B cell (primary cell): ENCODE measurements at regions not wholly inside any gene's neighbourhood (a gene's known extent, or its start where the extent isn't known, plus 50 kb on each side); places are given as distances from the start of the nearest gene placed in this dataset.

Source experiments
- ATAC-seq: fragments of 200-7000 bp; cut with Tn5 transposase; one replicate; pipeline ENCODE4 v1.10.0; 2021; ENCODE audit warnings: low read depth, mild to moderate bottlenecking, moderate number of reproducible peaks, moderate library complexity
- CTCF ChIA-PET: fragments of 350-600 bp; sonication (Branson Sonifier 250); formaldehyde crosslinking; loops from one replicate; lab custom pipeline; 2021; ENCODE audit warnings: antibody characterized with exemption, inconsistent platforms; lab: Charles Lee
- POLR2A ChIA-PET: fragments of 350-600 bp; sonication (Branson Sonifier 250); formaldehyde crosslinking; loops from one replicate; lab custom pipeline; 2021; ENCODE audit warnings: antibody characterized with exemption; lab: Charles Lee
- DNase-seq: peaks from one replicate; pipeline ENCODE4 v3.0.0; 2013
- H2AFZ ChIP-seq: 2 replicates; pipeline ENCODE4 v1.6.1; 2012; ENCODE audit warnings: mild to moderate bottlenecking, low read depth, low read length; ENCODE audit not compliant: insufficient read depth, poor library complexity, severe bottlenecking
- H3K27ac ChIP-seq, 2 donors: 1 replicate in 1 of 2; 2 replicates in 1 of 2; pipeline ENCODE4 v1.5.1; 2012 to 2013; ENCODE audit warnings: low read length in 2 of 2, mild to moderate bottlenecking in 2 of 2, moderate library complexity in 1 of 2
- H3K27me3 ChIP-seq, 4 experiments: fragments of 200-600 bp in 1 of 4; sonication (generic) in 1 of 4; replicated peaks in 1 of 4; 1 replicate in 2 of 4; 2 replicates in 2 of 4; pipeline versions ENCODE4 v1.6.1 to v1.7.0; 2013 to 2016; ENCODE audit warnings: low read length in 3 of 4, mild to moderate bottlenecking in 2 of 4, mixed read lengths in 1 of 4, moderate library complexity in 1 of 4; ENCODE audit not compliant: insufficient read depth in 4 of 4, control insufficient read depth in 3 of 4; ENCODE audit errors: control extremely low read depth in 1 of 4
- H3K36me3 ChIP-seq, 2 experiments: replicated peaks in 1 of 2; 1 replicate in 1 of 2; 2 replicates in 1 of 2; pipeline versions ENCODE4 v1.6.1 to v1.7.1; 2013; ENCODE audit warnings: low read length in 1 of 2; ENCODE audit not compliant: insufficient read depth in 2 of 2, control insufficient read depth in 1 of 2; ENCODE audit errors: control extremely low read depth in 1 of 2, extremely low read depth in 1 of 2
- H3K4me1 ChIP-seq, 2 donors: fragments of 200-600 bp in 1 of 2; sonication (generic) in 1 of 2; 1 replicate in 1 of 2; 2 replicates in 1 of 2; pipeline versions ENCODE4 v1.5.1 to v1.6.1; 2013 to 2017; ENCODE audit warnings: low read length in 2 of 2; ENCODE audit not compliant: control insufficient read depth in 2 of 2, insufficient read depth in 2 of 2
- H3K4me2 ChIP-seq: replicated peaks from 2 replicates; pipeline ENCODE3; 2012; ENCODE audit warnings: mild to moderate bottlenecking, low read depth, low read length; ENCODE audit not compliant: poor library complexity, severe bottlenecking
- H3K4me3 ChIP-seq, 5 experiments: fragments of 200-600 bp in 1 of 5; sonication (generic) in 1 of 5; 1 replicate in 3 of 5; 2 replicates in 2 of 5; pipeline versions ENCODE4 v1.5.1 to v1.7.0; 2011 to 2016; ENCODE audit warnings: low read length in 4 of 5, mild to moderate bottlenecking in 4 of 5, low read depth in 2 of 5, control low read depth in 1 of 5, moderate library complexity in 1 of 5; ENCODE audit not compliant: insufficient read depth in 1 of 5; ENCODE audit errors: control extremely low read depth in 1 of 5, extremely low read depth in 1 of 5
- H3K79me2 ChIP-seq: fragments of 200-600 bp; sonication (generic); one replicate; pipeline ENCODE4 v1.6.0; 2016; ENCODE audit warnings: low read length; ENCODE audit not compliant: control insufficient read depth, insufficient read depth
- H3K9ac ChIP-seq: fragments of 200-600 bp; sonication (generic); 2 replicates; pipeline ENCODE4 v1.6.1; 2017; ENCODE audit warnings: mild to moderate bottlenecking, low read length, moderate library complexity
- H3K9me3 ChIP-seq, 3 donors: one replicate each; pipeline versions ENCODE4 v1.6.1 to v1.7.1; 2013; ENCODE audit warnings: low read length in 2 of 3; ENCODE audit not compliant: control insufficient read depth in 2 of 3, insufficient read depth in 1 of 3; ENCODE audit errors: control extremely low read depth in 1 of 3
- H4K20me1 ChIP-seq: 2 replicates; pipeline ENCODE4 v1.6.0; 2012; ENCODE audit warnings: mild to moderate bottlenecking, low read length; ENCODE audit not compliant: insufficient read depth, control insufficient read depth, poor library complexity, severe bottlenecking
- H3K27ac Mint-ChIP-seq: one replicate; pipeline ENCODE4 v1.8.0; 2021; ENCODE audit warnings: mixed read lengths
- H3K27me3 Mint-ChIP-seq: one replicate; pipeline ENCODE4 v1.8.0; 2021; ENCODE audit warnings: mixed read lengths
- H3K4me1 Mint-ChIP-seq: one replicate; pipeline ENCODE4 v1.8.0; 2021; ENCODE audit warnings: mixed read lengths
- H3K4me3 Mint-ChIP-seq: one replicate; pipeline ENCODE4 v1.8.0; 2021; ENCODE audit warnings: mixed read lengths
- H3K9me3 Mint-ChIP-seq: one replicate; pipeline ENCODE4 v1.8.0; 2022; ENCODE audit warnings: mixed read lengths; ENCODE audit not compliant: insufficient read depth
- EZH2 ChIP-seq: IDR thresholded peaks from 2 replicates; pipeline ENCODE4 v1.6.1; 2012; ENCODE audit warnings: borderline replicate concordance, low read depth, mild to moderate bottlenecking, moderate library complexity, low read length; ENCODE audit not compliant: insufficient read depth, poor library complexity, severe bottlenecking
- WGBS: methylation state at CpG from one replicate; pipeline ENCODE4 v1.1.5; 2013; ENCODE audit warnings: missing lambda C conversion rate; ENCODE audit not compliant: insufficient coverage; 5-methylcytosine and 5-hydroxymethylcytosine counted together
- intact Hi-C: fragments of 100-400 bp; cut with micrococcal nuclease; formaldehyde crosslinking; loops from one replicate; pipeline ENCODE4 v1.10.0; 2022
- TF ChIP-seq, protein P1 (sequence below): fragments of 200-600 bp; IDR thresholded peaks from one replicate; pipeline ENCODE4 v1.8.0; 2022; ENCODE audit warnings: antibody characterized with exemption, mild to moderate bottlenecking

DNA sequence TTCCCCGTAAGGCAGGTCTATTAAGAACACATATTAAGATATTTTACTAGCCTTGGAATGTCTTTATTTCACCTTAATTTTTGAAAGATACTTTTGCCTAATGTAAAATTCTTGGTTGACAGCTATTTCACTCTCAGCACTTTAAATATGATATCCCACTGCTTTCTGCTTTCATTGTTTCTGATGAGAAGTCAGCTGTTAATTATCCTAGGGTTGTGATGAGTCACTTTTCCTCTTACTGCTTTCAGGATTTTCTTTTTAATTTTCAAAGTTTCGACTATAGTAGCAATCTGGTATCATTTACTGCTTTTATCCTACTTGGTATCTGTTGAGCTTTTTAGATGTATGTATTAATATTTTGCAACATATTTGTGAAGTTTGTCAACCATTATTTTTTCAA lies 578.9 kb upstream of the ATP2B1 start:
- ATAC-seq: no peak
- CTCF ChIA-PET: no interaction called here

DNA sequence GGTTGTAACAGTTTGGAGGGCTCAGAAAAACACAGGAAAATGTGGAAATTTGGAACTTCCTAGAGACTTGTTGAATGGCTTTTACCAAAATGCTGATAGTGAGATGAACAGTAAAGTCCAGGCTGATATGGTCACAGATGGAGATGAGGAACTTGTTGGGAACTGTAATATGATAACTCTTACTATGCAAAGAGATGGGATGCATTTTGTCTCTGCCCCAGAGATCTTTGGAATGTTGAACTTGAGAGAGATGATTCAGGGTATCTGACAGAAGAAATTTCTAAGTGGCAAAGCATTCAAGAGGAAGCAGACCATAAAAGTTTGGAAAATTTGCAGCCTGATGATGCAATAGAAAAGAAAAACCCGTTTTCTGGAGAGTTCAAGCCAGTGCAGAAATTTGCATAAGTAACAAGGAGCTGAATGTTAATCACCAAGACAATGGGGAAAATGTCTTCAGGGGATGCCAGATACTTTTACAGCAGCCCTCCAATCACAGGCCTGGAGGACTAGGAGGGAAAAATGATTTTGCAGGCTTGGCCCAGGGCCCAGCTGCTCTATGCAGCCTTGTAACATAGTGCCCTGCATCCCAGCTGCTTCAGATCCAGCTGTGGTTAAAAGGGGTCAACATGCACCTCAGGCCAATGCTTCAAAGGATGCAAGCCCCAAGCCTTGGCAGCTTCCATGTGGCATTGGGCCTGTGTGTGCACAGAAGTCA lies 572.7 kb upstream of the ATP2B1 start:
- Histone ChIP-seq H3K4me2 (no peak overlapping the region), H2AFZ (no peak overlapping the region), H3K9me3 (peaks cover 0 to 16% (median 9%) of the 10 kb centered on the region in 3 donors), H3K4me3 (no peak overlapping the region), H3K4me1 (peaks cover 0 to 3% of the 10 kb centered on the region in 2 donors), H3K36me3 (no peaks in the 10 kb centered on the region), H3K9ac (no peak overlapping the region), H3K79me2 (no peaks in the 10 kb centered on the region), H4K20me1 (no peaks in the 10 kb centered on the region), H3K27me3 (no peaks in the 10 kb centered on the region), H3K27ac (no peak overlapping the region)
- ChIA-PET CTCF (no interaction called here), POLR2A (no interaction called here)
- DNase-seq (no peak), ATAC-seq (no peak)
- Mint-ChIP-seq H3K4me1 (no peaks in the 10 kb centered on the region), H3K27me3 (no peaks in the 10 kb centered on the region), H3K9me3 (peaks cover 4% of the 10 kb centered on the region), H3K27ac (no peak overlapping the region), H3K4me3 (no peak overlapping the region)
- WGBS: 78% methylated on average over 1 of the region's 1 CpG
- intact Hi-C loops: no loop called here
- no peak for TF ChIP-seq EZH2

More for the DNA sequence above, 578.9 kb upstream of the ATP2B1 start:
- no peak overlapping the region for H3K4me3 ChIP-seq
- DNase-seq: no peak
- peaks cover 4% of the 10 kb centered on the region for H3K27me3 Mint-ChIP-seq
- no peak overlapping the region for H3K4me3 Mint-ChIP-seq
- no peak overlapping the region for H3K27ac Mint-ChIP-seq
- H2AFZ ChIP-seq: no peak overlapping the region
- peaks cover 19% of the 10 kb centered on the region for H3K9me3 Mint-ChIP-seq
- H3K36me3 ChIP-seq: no peaks in the 10 kb centered on the region
- H3K4me2 ChIP-seq: no peak overlapping the region
- no peaks in the 10 kb centered on the region for H3K79me2 ChIP-seq
- H3K9me3 ChIP-seq: peaks cover 0 to 9% (median 1%) of the 10 kb centered on the region in 3 donors
- intact Hi-C loops: no loop called here
- TF ChIP-seq EZH2: no peak
- TF ChIP-seq, protein P1, sequence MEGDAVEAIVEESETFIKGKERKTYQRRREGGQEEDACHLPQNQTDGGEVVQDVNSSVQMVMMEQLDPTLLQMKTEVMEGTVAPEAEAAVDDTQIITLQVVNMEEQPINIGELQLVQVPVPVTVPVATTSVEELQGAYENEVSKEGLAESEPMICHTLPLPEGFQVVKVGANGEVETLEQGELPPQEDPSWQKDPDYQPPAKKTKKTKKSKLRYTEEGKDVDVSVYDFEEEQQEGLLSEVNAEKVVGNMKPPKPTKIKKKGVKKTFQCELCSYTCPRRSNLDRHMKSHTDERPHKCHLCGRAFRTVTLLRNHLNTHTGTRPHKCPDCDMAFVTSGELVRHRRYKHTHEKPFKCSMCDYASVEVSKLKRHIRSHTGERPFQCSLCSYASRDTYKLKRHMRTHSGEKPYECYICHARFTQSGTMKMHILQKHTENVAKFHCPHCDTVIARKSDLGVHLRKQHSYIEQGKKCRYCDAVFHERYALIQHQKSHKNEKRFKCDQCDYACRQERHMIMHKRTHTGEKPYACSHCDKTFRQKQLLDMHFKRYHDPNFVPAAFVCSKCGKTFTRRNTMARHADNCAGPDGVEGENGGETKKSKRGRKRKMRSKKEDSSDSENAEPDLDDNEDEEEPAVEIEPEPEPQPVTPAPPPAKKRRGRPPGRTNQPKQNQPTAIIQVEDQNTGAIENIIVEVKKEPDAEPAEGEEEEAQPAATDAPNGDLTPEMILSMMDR: no peak
- no peaks in the 10 kb centered on the region for H3K27me3 ChIP-seq
- no CpG with 5 or more reads among the region's 2 CpGs for WGBS
- no peak overlapping the region for H3K9ac ChIP-seq
- POLR2A ChIA-PET: no interaction called here
- peaks cover 2% of the 10 kb centered on the region for H3K4me1 Mint-ChIP-seq
- H3K27ac ChIP-seq: no peak overlapping the region
- H4K20me1 ChIP-seq: no peaks in the 10 kb centered on the region
- no peaks in the 10 kb centered on the region for H3K4me1 ChIP-seq
